GM19372 (cell line): ENCODE measurements at regions not wholly inside any gene's neighbourhood (a gene's known extent, or its start where the extent isn't known, plus 50 kb on each side); places are given as distances from the start of the nearest gene placed in this dataset.

ENCODE experiments used
- ATAC-seq: cut with Tn5 transposase; IDR thresholded peaks from one replicate; pipeline ENCODE4 v1.9.1; 2021; ENCODE audit warnings: mild to moderate bottlenecking, low read depth, moderate library complexity; ENCODE audit not compliant: unreplicated experiment

DNA sequence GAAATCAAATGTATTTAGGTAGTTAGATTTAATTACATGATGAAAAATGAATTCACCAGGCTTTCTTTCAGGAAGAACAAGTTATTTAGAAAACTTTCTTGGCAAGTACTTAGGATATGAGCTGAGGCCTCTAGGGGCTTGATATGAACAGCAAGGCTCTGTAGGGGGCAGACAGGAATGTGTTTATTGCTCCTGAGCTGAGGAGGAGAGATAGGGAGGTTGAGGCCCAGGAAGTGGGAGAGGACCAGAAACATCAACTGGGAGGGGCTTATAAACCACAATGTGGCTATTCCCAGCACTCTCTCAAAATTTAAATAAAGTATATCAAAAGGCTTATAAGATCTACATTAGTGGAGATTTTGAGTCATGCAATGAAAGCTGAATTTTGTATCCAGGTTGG, 154.0 kb upstream of the MAF start:
- ATAC-seq, result no peak

DNA sequence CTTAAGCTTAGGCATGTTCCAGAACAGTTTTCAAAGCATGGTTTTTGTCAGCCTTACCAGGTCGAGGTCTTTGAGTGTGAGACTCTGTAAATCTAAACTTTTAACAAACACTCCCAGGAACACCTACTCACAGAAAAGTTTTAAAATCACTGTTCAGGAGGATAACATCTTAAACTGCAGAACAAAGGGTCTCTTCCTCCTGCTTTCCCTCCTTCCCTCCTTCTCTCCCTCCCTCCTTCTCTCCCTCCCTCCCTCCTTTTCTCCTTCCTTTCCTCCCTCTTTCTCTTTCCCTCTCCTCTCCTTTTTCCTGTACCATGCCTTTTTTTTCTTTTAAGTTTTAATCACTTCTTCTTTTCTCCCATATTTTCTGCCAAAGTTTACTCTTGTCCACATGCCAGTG, 153.5 kb upstream of the MAF start:
- ATAC-seq, result no peak

DNA sequence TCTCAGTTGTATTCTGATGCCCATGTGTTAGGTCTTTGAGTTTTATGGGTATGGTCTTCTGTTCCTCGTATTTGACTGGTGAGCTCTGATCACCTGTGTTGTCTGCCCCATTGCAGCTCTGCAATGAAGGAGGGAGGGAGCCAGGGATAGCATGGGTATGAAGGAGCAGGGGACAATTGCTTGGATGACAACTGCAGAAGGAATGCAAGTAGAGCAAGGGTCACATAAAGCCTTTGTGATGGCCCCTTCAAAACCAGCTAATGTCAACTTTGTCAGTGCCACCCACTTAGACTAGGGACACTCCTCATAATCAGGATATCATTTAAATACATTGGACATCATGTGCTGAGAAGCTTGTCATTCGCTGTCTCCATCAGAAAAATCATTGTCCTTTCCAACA, 152.7 kb upstream of the MAF start:
- ATAC-seq, result no peak

DNA sequence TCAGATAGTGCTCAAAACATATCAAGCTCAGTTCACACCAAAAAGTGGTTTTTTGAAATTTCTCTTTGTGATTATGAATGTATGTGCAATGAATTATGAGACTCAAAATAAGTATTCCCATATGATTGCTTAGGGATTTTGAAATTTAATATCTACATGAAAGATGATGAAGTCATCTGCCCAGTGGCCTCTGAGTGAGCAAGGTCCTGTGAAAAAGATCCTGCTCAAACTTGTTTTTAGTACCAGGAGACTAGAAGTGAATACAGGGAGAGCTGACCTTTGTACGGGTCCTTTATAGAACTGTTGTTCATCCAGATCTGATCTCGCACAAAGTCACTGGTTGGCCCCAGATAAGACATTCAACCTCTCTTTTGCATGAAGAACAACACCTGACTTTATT, 151.9 kb upstream of the MAF start:
- ATAC-seq, result no peak

DNA sequence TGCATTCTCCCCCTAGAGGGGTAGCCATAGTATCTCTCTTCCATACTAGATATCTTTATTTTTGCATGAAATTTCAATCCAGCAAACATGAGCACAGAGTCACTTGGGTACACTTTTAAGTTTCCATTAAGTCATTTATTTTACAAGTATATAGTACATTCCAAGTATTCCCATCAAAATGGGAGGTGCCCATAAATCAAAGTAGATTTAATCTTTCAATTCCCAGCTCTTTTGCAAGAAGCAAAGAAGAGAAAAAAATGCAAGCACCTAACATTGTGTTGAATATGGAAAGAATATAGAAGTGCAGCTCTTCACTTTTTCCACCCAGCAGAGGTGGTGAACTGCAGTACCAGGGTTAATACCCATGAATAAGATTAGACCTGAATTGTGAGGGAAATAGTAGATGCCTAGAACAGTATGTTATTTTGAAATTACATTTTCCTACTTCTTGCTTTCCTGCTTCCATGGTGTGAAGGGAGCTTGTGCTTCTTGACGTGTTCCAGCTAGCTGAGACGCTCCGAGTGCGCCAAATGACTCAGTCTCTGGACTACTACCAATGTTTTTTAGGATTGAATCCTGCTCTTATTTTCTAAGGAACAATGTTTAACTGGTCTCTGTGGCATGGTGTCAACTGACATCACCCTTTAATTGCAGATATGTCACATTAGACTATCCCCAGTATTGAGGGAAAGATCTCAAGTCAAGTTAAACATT, 151.1 kb upstream of the MAF start:
- no peak for ATAC-seq

DNA sequence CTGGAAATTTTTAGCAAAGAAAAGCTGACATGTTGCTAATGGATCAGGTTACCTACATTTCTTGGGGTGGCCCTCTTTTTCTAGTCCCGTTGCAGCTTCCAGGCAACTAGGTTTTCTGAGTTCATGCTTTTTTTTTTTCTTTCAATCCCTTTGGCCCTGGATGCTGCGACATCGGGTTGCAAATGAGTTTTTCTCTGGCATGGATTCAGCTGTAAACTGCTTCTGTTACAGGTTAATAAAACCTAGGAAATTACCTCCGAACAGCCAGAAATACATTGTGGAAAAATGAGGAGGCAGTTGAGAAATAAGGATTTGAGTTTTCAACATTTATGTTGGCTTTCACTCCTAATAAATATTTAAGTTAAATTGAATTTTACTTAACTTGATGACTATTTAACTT, 149.8 kb upstream of the MAF start:
- ATAC-seq, result no peak

DNA sequence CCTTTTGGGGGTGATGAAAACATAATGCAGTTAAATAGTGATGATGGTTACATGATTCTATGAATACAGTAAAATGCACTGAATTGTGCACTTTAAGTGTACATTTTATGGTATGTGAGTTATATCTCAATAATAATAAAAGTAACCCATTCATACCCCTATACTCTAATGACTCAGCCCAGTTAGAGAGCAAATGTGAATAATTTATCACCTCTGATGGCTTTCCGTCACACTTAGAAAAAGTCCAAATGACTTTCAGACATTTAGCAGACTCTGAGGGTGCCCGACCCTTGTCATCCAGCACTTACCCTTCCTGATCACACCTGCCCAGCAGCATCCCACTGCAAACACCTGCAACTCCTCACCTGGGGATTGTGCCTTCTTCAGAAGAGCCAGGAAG, 148.1 kb upstream of the MAF start:
- ATAC-seq, result no peak

DNA sequence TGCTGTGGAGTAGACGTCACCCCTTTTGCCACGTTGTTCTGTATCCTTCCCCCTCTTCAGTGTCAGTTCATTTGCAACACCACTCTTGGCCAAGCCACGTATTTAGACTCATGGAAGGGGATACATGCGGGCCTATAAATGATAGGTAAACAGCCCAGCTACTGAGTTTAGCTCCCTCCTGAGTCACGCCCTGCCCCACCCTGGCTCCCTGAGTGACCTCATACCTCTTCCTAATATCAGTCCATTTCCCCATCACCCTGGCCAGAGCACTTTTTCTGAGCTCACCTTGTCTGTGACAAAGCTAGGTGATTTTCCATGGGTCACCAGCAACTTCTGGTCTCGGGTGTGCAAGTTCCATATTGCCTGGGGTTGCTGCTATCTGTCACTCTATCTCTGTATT, 147.2 kb upstream of the MAF start:
- ATAC-seq, result no peak

DNA sequence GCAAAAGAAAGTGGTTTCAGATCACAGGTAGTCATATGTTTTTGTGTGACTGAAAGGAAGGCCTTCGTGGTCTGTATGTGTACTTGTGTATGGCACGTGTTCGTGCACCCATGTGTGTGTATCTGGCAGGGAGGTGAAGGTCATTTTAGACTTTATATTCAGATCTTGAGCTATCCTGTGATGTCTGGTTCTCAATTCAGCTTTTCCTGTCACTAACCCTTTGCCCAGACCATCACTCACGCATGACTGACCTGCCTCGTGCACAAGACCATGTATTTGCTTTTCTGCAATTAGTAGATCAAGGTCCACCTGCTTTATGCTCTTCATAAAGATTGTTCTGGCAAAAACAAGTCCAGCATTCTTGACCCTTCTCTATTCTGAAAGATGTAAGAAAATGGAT, 139.7 kb upstream of the MAF start:
- no peak for ATAC-seq

DNA sequence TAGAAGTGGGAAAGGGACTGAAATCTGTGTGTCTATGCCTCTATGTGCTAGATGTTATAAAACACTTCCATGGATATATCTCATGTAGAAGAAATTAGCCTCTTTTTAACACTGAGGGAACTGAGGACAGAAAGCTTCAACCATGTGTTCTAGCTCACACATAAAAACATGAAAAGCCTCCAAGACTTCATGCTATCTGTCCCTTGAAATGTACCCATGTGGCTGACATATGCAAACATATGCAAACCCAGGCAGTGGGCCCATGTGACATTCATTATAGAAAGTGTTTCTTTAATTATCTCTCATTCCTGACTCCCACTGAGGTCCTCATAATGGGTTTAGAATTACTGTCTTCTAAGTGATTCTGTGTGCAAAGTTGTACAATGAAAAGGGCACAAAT, 134.7 kb upstream of the MAF start:
- no peak for ATAC-seq

DNA sequence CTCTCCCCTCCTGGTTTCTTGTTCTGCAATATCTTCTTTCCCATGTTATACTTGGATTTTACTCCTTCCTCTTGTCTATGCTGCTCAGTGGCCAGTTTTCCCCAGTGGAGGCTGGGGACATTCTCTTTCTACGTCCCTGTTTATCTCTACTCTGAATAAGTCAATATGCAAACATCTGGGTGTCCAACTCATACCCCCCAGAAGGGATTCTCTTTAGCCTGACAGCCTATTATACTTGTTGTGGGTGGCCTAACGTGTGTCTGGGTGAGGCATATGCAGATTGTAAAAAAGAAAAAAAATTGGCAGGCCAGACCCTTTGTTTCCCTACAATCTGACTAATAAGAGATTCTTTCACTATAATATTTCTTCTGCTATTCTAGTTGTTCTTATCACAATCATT, 134.2 kb upstream of the MAF start:
- ATAC-seq, result no peak

DNA sequence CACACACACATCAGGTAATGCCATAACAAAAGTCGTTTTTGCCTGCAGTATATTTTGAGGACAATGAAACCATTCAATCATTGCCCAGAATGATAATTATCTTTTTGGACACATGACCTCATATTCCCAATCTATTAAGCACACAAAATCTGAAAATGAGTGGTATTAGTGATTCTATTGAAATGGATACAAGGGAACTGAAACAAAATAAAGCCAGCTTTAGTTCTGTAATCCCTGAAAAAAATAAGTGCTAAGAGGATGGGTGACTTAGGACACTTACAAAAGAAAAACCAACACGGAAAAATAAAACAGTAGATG, 128.3 kb upstream of the MAF start:
- ATAC-seq, result no peak

DNA sequence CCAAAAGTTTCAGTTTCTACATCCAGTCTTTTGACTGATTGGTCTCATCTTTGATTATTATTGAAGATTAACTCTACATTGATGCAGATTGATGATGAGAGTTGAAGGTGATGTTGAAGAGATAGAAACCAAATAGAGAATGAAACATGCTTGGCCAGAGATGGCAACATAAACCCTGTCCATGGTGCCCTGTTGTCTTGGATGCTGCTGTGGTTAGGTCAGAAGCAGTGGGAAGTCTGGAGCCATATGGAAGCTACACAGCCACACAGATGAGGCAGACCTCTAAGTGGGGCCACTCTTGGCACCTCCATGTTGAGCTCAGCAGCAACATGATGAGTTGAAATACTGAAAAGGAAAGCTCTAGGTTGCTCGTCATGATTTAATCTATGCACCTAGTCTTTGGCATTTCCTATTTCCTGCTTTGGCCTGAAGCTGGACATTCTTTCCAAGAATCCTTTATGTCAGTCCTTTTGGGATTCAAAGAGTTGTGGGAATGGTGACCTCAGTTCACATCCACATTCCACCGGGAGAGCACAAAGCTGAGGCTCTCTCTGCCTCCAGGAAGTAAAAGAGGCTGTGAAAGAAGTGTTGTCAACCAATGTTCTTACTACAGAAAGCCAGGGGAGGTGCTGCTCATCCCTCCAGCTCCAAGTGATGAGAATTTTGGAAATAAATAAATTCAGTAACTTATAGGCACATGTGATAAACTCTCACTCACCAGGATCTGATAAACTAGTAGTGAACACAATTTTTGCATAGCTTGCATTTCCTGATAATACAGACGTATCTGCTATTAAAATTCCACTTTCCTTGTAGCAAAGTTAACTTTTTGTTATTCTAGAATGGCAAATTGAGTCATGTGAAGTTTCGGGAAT, 127.7 kb upstream of the MAF start:
- no peak for ATAC-seq

DNA sequence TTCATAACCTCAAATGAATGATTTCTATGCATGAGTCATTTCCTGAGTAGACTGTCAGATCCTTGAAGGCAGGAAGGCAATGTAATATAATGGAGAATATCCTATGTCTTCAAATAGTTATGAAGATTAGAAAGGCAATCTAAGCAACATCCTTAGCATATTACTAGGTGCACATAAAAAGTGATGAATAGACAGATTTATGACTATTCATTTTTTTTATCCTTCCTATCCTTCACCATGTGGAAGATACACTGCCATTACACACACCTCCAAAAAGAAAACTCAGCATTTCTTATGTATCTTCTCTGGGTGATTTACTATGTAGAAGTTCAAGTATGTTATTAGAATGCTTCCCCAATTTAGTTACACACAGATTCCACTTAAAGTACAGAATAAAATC, 126.4 kb upstream of the MAF start:
- no peak for ATAC-seq

DNA sequence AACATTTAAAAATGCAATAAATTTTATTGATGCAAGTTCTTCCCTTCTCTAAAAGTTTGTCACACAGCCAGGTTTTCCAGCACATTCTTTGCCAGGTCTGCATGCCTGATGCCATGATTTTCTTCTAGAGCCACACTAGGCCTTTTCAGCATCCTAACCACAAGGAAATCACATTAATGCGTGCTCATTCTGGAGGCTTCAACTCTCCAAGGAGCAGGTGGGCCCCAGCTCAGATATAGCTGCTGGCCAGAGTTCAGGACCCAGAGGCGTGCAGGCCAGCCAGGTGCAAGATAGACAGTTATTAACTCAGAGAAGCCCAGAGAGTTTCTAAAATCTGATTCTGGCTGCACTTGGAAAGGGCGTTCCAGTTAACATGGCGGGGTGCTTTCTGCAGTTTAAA, 124.5 kb upstream of the MAF start:
- no peak for ATAC-seq

DNA sequence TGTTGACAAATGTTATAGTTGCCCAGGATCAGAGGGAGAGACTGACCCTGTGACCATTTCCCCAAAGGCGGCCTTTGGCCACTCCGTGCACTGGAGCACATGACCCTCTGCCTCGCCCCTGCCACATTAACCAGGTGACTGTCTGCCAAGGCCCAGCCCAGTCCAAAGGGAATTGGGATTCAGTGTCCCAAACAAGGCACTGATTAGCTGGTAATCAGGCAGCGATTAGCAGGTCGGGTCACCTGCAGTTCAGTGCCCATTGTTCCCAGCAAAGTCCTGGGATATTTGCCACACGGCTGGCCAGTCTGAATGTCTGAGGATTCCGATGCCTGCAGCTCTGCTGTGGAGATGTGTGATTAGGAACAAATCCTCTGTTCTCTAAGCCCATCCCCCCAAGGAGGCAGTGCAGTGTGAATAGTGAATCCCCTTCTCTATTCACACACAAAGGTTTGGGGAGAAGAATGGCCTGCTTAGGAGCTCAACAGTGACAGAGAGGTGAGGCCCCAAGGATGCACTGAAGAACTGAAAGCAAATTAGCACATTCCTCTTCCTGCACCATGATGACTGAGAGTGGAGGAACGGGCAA, 123.1 kb upstream of the MAF start:
- no peak for ATAC-seq

DNA sequence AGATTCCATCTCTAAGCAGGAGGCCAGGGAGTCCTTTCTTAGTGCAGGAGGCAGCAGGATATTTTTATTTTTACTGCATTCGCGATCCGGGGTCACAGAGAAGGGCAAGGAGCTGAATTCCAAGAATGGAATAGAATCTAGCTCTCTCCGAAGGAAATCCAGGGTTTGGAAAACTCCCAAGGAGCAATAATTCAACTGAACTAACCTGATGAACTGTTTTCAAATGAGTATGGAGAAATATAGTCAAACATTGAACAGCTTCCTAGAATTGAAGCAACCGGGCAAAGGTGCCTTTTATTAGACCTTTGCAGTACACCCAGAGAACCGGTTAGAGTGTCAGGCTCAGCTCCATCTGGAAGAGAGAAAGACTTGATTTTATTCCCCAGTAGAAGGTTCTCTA, 120.7 kb upstream of the MAF start:
- ATAC-seq, result no peak

DNA sequence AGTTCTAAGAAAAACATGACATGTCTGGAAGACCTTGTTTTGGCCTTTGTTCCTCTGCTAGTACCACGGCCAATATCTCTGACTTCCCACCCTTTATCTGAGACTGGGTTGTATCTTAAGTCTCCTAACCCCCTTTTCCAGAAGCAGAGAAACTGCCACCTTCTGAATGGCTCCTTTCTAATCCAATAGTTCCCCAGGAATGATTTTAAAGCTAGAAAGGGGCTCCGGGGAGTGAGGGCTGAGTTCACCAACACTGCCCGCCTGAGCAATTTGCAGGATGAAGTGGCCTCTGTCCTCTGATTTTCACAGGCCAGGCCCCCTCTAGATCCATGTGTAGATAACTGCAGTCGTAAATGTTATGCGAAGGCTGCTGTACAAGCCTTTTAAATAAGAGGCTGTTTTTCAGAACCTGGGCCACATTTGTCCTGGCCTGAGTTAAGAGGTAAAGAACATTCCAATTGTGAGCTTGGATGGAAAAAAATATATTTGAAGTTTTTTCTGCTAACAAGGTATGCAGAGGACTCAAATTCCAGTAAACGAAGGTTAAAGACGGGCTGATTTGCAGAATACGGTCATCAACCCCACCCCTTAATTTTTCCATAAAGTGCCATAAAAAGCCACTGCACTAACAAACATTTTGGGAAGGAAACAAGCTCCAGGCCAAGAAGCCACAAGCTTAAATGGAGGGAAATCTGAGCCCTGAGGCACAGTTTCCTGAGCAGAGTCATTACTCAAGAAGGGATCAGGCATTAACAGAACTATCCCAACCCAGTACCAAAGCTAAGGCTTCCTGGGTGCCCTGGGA, 117.0 kb upstream of the MAF start:
- no peak for ATAC-seq

DNA sequence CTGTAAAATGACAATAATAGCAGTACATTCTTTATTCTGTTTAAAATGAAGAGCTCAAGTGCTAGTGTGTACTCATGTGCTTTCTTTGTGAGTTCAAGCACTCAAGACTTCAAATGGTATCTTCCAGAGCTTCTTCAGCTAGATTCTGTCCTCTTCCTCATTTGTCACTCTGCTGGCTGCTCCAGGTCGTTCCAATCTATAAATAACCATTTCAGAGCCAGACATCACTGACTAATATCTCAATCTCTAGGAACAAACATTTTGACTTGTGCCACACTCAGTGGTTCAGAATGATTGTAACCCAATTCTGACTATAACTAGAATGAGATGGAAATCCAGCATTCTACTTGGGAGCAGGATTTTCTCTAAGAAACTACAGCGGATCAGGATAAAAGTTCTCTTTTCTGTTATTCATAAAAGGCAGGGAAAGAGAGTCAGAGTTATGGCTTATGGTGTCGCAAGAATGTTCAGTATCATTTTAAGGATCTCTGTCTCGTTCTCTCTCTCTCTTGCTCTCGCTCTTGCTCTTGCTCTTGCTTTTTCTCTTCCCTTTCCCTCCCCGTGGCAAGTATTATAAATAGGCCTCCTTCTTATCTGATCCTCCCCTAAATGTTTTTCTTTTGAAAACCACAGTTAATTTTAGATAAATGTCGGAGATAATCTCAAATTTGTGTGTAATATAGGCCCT, 116.3 kb upstream of the MAF start:
- no peak for ATAC-seq

DNA sequence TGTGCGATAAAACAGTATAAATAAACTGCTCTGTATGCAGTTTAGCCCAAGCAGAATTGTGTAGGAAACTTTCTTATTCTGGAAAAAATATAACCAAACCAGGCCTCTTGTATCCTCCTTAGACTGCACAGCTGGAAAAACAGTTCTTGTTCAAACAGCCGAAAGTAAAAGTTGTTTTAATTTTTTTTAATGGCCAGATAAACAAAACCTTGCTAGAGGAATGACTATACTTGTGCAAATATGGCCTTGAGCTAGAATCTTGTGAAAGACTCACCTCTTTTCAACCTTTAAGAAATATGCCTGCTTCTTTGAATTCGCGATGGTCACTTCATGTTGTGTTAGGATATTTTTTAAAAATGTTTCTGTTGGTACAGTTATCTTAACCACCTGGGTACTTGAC, 114.5 kb upstream of the MAF start:
- no peak for ATAC-seq

DNA sequence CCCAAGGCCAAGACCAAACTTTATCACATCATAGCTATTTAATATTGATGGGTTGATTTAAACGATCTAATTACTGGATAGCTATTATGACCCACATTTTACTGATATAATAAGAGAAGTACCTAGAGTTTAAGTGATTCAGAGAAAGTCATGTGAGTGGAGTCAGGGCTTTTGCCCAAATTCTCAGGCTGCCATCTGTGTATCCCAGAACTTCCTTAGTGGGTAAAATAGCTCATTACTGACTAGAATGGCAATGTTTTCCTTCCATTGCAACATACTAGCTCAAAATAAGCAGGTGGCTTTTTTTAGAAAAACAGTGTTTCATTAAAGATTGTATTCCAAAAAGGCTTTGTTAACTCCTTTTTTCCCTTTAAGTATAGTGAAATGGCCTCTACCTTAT, 113.9 kb upstream of the MAF start:
- ATAC-seq, result no peak
